GM19372 (cell line): ENCODE measurements at regions not wholly inside any gene's neighbourhood (a gene's known extent, or its start where the extent isn't known, plus 50 kb on each side); places are given as distances from the start of the nearest gene placed in this dataset.

Experiments used
- ATAC-seq: cut with Tn5 transposase; IDR thresholded peaks from one replicate; pipeline ENCODE4 v1.9.1; 2021; ENCODE audit warnings: mild to moderate bottlenecking, low read depth, moderate library complexity; ENCODE audit not compliant: unreplicated experiment

DNA sequence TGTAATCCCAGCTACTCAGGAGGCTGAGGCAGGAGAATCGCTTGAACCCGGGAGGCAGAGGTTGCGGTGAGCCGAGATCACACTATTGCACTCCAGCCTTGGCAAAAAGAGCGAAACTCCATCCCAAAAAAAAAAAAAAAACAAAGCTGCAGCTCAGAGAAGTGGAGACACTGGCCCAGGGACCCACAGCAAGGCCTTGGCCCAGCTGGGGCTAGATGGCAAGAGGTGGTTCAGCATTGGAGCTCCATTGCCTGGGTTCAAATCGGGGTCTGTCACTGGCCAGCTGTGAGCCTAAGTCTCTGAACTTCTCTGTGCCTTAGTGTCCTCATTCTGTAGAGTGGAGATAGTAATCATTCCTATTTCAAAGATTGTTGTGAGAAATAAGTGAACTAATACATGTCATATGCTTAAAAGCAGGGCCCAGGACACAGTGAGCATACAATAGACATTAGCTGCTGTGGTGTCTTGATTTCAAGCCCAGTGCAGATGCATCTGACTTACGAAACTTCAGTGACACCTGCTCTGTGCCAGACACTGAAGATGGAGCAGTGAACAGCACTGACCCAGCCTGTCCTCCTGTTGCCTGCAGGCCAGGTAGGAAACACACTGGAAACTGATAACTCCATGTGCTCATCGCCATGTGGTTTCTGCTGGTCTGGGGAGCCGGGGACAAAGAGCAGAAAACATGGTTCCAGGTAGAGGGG, 127.7 kb downstream of the C9orf50 start:
- no peak for ATAC-seq

DNA sequence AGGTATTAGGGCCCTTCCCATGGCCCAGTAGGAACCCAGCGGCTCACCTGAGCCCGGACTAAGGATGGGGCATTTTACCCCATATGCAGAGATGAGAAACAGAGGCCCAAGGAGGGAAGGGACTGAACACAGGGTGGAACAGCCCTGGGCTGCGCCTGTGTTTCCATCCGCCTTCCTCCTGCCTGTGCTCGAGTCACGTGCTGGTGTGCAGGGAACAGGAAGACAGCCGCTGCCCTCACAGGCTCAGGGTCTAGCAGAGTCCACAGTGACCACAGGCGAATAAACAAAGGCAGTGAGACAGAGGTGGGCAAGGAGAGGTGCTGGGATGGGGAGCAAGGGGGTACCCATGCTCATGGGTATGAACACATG, 129.4 kb downstream of the C9orf50 start:
- no peak for ATAC-seq

DNA sequence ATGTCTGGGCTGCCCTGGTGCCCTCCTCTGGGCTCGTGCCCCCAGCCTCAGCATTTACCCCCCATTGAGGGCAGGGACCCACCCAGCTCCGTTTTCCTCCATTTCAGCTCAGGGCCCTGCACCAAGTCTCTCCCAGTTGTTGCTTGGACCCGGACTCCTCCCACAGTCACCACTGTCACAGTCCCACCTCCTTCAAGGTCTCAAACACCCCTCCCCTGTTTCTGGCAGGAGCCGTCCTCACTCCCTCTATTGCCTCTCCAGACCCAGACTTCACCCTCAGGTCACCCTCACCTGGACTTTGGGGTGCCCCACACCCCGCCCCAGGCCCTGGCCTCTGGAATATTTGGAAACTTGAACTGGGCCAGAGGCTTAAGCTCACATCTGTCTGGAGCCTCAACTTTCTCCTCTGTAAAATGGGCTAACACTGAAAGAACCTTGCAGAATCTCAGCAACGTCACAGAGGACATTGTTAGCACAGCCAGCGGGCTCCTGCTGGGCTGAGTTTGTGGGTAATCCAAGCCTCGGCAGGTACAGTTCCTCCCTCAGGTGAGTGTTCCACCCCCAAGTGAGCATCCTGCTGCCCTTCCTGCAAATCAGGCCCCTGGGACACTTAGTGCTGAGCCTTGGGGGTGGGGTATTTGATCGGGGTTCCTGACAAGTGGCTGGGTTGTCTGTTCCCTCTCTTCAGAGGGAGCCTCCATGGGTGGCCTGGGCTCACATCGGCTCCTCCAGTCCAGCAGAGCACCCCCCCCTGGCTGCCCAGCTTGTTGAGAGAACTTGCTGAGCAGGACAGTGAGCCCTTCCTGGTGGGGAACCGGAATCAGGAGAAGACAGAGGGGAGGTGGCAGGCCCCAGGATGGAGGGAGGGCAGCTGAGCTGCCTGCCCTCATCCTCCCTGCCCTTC, 130.1 kb downstream of the C9orf50 start:
- ATAC-seq = no peak

DNA sequence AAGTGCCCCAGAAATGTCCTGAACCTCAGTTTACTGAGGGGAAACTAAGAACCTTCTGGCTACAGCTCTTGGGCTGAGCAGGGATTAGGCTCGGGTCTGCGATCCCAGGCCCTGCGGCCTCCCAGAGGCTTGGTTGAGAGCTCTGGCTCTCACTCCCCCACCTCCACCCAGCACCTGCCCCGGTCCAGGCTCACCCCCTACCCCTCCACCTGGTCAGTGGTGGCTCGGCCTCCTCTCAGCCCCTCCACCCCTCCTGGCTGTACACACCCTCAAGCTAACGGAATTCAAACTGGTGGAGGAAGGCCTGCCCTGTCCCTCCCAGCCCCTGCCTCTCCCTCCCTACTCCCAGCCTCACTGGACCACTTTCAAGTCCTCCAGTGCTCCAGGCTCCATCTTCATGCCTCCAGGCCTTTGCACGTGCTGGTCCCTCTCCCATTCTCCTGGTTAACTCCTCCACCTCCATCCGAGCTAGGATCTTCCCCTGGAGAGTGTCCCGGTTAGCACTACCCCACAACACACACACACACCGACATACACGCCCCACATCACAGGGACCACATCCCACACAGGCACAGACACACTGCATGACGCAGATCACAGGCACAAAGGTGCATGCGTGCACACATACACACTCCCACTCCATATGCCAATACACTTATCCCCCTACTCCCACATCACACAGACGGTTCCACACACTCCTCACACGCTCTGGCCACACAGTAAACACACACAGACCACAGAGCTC, 130.9 kb downstream of the C9orf50 start:
- ATAC-seq = no peak

DNA sequence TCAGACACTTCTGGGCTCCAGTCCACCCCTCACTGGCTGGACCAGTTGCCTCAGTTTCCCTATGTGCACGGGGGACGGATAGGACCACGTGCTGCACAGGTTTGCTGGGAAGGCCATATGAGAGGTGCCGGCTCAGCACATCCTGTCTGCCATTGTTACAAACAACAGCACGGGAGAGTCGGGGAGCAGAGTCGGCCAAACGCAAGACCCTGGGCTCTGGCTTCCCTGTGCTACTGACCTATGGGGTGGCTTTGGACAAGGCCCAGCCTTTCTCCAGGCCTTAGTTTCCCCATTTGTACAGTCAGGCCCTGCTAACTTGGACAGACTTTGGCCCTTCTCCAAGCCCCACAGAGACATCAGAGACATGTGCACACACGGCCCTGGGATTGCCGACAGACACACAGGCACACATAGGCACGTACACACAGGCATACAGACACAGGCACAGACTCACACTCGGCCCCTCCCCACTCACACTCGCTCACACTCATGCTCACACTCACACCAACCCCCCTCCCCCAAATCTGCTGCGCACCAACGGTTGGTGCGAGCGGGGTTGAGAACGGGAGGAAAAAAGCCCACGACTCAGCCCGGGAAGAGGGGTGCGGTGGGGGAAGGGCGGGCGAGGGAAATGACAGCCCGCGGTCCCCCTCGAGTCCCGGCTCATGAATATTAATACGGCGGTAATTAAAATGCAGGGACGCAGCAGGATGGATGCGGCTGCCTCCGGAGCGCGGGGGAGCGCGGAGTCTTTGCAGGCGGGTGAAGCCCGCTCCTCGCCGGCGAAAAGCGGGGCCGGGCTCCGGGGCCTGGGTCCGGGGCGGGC, 133.0 kb downstream of the C9orf50 start:
- peak; percentile 27 for ATAC-seq

DNA sequence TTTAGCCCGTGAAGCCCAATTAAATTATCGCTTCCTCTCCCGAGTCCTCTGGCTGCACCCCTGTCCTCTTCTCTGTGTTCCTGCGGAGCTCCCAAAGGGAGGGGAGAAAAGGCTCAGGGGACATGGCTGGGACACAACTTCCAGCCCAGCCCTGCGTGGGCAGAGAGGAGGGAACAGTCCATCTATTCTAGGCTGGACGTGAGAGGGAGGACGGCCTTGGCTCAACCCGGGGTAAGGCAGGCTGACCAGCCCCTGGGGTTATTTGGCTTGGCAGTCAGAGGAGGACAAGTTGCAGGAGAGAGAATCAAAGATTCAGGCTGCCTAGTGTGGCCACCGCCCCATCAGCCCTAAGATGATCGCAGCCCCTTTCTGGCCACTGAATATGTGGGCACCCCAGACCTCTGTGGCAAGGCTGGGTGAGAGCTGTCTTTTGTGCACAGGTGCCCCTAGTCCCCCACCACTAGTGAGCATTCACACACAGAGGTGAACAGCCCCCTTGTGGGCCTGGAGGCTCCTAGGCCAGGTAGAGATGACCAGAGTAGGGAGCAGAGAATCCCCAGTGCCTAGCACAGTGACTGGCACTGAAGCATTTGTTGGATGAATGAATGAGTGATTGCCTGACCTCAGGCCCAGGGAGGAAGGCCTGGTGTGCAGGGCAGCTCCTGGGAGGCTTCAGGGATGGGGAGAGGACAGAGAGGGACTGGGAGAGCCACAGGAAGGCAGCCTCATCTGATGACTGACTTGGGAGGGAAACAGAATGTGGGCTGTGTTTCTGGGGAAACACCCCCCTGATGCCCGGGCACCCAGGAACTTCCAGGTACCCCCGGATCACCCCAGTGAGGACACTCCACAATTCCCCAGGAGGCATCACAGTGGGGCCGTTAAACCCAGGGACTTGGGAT, 133.9 kb downstream of the C9orf50 start:
- no peak for ATAC-seq

DNA sequence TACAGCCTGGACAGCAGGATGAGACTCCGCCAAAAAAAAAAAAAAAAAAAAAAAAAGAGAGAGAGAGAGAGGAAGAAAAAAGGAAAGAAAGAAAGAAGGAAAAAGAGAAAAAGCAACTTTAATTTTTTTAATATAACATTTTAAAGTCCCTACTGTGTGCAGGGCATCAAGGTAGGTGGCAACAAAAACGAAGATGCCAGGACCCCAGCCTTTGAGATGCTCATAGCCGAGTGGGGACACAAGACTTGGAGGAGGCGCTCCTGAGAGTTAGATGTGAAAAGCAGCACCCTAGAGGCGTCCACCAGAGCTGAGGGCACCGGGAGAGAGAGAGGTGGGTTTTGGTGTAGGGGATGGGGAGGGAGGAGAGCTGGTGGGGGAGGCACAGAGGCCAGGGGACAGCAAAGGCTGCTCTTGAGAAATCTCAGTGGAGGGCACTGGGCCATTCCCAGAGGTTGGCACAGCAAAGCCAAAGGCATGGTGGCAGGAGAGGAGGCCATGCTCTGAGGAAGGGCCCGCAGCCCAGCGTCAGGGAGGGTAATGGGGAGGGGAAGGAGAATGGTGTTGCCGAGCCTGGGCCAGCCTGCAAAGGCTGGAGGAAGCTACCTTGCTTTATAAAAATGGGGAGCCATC, 135.6 kb downstream of the C9orf50 start:
- no peak for ATAC-seq

DNA sequence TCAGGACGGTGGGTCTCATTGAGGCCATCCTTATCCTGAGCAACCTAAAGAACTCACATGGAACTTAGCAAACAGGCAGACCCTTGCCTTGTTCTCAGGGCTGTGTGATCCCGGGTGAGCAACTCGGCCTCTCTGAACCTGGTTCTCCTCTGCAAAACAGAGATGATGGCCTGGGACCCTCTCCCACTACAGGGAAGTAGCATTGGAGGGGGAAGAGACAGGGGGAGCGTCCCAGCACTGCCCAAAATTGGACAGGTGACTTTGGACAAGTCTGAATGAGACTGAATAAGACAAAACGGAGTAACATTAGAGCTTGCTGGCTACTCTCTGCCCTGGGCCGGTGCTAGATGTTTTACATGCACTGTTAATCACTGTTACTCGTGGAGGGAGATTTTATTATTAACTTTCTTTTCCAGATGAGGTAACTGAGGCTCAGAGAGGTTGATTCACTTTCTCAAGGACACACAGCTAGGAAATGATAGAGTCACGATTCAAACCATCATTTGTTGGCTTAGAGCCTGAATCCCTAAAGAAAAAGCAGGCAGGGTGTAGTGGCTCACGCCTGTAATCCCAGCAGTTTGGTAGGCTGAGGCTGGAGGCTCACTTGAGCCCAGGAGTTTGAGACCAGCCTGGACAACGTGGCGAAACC, 136.4 kb downstream of the C9orf50 start:
- ATAC-seq = no peak

DNA sequence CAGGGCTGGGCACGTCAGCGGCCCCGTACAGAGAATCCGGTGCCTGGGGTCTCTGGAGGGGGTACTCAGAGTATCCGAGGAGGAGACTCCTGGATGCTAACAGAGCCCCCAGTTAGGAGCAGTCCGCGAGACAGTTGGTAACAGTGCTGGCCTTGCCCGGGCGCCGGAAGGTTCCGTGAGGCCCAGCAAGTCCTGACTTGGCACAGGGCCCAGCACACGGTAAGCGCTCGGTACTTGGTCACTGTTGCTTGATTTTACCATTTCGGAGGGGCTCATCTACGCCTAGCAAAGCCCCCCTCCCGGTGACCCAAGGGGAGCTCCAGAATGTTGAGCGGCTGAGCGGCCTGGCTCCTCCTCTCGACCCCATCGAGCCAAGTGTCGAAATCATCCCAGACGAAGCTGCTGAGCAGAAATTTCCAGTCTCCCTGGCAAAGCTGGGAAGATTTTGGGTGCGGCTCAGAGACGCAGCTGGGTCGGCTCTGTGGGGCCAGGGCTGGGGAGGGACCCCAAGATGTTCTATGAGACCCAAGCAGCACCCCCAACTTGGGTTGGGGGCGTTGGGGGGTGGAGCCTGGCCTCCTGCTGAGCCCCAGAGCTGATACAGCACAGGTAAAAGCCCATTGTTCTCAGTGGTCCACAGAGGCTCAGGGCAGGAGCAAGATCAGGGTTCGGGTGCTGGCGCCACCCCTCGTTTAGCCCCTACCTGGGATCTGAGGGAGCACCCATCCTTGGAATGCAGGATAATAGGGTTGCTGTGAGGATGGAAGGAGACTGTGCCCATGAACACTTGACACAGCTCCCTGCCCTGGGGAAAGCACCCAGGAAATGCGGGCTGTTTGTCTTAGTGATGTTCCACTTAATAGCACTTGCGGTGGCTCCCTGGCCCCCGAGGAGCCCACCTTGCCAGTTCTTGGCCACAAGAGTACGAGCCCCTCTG, 137.2 kb downstream of the C9orf50 start:
- no peak for ATAC-seq

DNA sequence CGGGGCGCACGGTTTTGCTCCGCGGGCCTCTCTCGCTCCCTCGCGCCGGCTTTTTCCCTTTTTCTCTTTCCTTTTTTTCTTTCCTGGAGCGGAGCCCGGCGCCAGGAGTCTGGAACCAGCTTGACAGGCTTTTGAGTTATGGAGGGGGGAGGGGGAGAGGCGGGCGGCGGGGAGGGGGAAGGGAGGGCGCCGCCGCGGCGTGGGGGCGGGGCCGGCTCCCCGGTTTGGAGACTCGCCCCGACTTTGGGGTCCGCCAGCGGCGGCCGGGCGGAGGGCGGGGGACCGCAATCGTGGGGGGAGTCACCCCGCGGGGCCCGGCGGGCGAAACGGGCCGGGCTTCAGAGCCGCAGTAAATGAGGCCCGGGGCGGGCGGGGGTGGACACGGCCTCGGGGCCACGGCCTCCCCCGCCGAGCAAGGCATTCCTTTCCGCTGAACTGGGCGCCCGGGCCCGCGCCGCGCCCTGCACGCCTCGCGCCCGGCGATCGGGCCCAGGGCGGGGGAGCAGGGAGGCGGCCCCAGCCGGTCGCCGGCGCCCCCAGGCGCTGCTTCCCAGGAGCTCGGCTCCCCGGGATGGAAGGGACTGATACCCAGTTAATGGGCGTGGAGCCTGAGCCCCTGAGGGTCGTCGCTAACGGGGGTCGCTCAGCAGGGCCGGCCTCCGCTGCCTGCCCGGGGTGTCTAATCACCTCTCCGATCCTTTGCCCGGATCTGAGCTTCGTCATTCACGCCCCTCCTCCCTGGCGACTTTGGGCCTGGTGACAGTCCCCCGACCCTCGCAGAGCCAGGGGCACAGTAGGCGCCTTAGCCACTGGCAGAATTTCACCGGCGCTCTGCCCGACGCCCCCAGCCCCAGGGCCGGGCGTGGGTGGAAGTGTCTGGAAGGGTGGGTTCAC, 138.1 kb downstream of the C9orf50 start:
- no peak for ATAC-seq

DNA sequence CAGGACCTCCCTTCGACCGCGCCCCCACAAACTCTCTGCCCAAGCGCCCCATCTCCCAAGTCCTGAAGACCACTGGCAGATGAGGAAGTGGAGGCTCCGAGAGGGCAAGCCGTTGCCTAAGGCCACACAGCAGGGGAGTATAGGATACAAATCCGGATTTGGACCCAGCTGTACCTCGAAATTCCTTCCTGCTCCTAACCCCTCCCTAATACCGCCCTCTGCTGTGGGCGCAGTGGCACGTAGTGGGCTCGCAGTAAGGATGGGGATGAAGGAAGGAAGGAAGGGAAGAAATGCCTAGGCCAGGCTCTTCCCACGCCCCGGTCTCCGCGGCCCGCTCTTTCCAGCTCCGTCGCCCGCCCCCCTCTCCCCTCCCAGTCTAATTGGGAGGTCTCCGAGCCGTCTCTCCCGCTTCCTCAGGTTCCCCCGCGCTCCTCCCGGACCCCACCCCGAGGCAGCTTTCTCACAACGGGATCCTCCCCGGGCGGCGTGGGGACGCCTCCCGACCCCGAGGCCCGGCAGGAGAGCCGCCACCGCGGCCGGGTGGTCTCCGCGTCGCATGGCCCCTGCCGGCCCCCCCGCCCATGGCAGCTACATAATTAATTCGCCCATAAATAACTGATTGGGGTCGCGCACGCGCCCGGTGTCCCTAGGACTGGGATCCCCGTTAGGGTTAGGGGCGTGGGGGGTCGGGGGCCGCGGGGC, 138.9 kb downstream of the C9orf50 start:
- ATAC-seq = no peak

DNA sequence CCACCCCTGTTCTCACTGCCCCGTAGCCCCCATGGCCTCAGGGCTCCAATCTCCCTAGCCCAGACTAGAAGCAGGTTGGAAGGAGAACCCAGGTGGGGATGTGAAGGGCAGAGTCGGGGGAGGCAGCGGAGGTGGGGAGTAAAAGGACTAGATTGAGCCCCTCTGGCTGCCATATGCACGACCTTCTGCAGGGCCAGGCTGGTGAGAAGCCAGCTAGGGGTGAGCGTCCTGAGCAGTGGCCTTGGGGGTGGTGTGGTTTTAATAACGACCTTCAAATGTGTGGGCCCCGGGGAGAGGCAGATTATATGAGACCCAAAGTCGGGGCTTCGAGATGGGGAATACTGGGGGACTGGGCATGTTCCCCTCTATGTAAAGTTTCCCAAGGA, 139.5 kb downstream of the C9orf50 start:
- ATAC-seq = no peak

DNA sequence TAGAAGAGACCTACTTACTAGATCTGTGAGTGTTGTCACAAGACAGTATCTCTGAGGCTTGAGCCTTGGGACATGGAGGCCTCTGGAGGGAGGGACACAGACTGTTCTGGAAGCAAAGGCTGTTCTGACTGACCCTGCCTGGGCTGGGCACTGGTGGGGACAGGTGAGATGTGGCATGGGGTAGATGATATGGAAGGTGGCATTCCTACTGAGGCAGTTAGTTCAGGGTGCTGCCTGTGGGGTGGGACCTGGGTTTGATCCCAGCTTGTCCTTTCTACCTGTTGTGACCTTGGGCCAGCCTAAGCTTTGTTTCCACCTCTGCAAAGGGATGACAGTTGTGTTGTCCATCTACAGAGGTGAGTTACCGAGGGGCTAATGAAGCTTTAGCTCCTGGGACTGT, 140.2 kb downstream of the C9orf50 start:
- no peak for ATAC-seq

DNA sequence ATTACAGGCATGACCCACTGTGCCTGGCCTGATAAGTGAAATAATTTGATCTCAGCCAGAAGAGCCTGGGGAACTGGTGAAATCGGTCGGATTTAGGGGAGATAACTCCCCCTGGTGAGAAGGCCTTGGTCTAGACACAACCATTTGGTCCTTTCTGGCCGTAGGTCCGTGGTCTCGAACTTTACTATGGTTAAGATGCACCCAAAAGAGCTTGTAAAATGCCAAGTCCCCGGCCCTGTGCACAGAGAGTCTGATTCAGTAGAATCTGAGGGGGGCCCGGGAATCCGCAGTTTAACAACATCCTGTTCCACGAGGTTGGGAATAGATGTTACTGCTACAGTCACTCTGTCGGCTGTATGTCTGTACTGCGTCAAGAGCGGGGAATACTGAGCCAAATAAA, 140.7 kb downstream of the C9orf50 start:
- no peak for ATAC-seq

DNA sequence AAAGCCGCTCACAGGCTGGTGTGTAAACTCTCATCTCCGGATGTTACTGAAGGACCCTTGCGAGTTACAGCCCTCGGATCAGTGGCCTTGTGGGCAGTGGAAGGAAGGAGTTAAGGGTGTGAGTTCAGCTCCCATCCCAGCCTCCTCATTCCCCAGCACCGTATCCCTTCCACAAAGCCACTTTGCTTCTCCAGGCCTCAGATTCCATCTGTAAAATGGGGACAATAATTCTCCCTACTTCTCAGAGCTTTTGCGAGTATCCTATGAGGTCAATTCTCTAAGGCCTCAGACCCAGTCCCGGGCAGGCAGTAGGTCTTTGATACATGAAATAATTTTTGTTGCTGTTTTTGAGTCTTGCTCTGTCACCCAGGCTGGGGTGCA, 141.3 kb downstream of the C9orf50 start:
- ATAC-seq = no peak
